ENCODE measurements at regions not wholly inside any gene's neighbourhood (a gene's known extent, or its start where the extent isn't known, plus 50 kb on each side); places are given as distances from the start of the nearest gene placed in this dataset.

DNA sequence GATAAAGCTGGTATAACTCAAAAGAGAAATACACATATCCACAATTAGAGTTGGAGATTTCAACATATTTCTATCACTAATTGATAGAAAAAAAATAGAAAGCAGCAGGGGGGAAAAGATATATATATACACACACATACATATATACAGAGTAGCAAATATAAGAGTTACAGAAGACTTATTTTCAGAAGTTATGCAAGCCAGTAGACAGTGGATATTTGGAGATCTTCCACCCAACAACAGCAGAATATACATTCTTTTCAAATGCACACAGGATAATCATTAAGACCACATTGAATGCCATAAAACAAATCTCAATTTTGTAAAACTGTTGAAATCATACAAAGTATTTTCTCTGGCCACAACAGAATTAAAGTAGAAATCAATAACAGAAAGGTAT lies 192.8 kb downstream of the LACC1 start:
- TF ChIP-seq POLR2AphosphoS5 (IDR thresholded peaks at IDR 0.05; ENCODE audit: low read depth, low read length) (no peak), SPI1 (IDR thresholded peaks at IDR 0.05; ENCODE audit: low read depth, low read length) (no peak), POLR2A (IDR thresholded peaks at IDR 0.05; ENCODE audit: low read depth, low read length) (no peak), TAF1 (IDR thresholded peaks at IDR 0.05; ENCODE audit: low read depth, low read length) (no peak), PAX5 (IDR thresholded peaks at IDR 0.05; ENCODE audit: insufficient read depth, low read length, severe bottlenecking) (no peak)
